ENCODE measurements at regions not wholly inside any gene's neighbourhood (a gene's known extent, or its start where the extent isn't known, plus 50 kb on each side); places are given as distances from the start of the nearest gene placed in this dataset.

- Histone ChIP-seq H3K9me3 (replicated peaks; ENCODE audit: control insufficient read depth, insufficient read depth, low read length) (no peaks in the 10 kb centered on the region), H3K36me3 (ENCODE audit: control insufficient read depth in 2 of 2, extremely low read depth in 1 of 2, insufficient read depth in 2 of 2, low read length in 2 of 2) (no peaks in the 10 kb centered on the region), H3K27ac (ENCODE audit: insufficient read depth, low read depth, low read length) (no peak overlapping the region), H4K20me1 (replicated peaks; ENCODE audit: control insufficient read depth, extremely low read depth, insufficient read depth, low read length) (no peaks in the 10 kb centered on the region), H2AFZ (ENCODE audit: low read depth, low read length) (no peak overlapping the region), H3K9me1 (replicated peaks; ENCODE audit: control insufficient read depth, extremely low read depth, insufficient read depth, low read length) (no peaks in the 10 kb centered on the region), H3K4me1 (ENCODE audit: control insufficient read depth, extremely low read depth, insufficient read depth, low read length) (no peaks in the 10 kb centered on the region), H3K79me2 (ENCODE audit: control insufficient read depth, insufficient read depth, low read length) (no peaks in the 10 kb centered on the region), H3K27me3 (ENCODE audit: control insufficient read depth in 2 of 2, insufficient read depth in 2 of 2, low read length in 2 of 2) (no peaks in the 10 kb centered on the region), H3K4me3 (replicated peaks in 1 of 3; ENCODE audit: insufficient read depth in 1 of 3, low read depth in 1 of 3, low read length in 3 of 3) (no peak overlapping the region), H3K4me2 (ENCODE audit: insufficient read depth, low read length) (no peak overlapping the region), H3K9ac (replicated peaks; ENCODE audit: extremely low read depth, insufficient read depth, low read length) (no peak overlapping the region)
- TF ChIP-seq, protein P1, sequence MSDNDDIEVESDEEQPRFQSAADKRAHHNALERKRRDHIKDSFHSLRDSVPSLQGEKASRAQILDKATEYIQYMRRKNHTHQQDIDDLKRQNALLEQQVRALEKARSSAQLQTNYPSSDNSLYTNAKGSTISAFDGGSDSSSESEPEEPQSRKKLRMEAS (IDR thresholded peaks at IDR 0.05; ENCODE audit: insufficient read depth, insufficient read length): no peak
- TF ChIP-seq GATA2 (IDR thresholded peaks at IDR 0.05; ENCODE audit: insufficient read depth, insufficient read length, low read depth, low read length) (no peak), CTCF (IDR thresholded peaks at IDR 0.05; ENCODE audit: extremely low read depth in 1 of 2, insufficient read depth in 1 of 2, low read depth in 1 of 2, low read length in 2 of 2) (peak in 1 of 2 donors; percentile 24), POLR2A (IDR thresholded peaks at IDR 0.05; ENCODE audit: low read depth, low read length) (no peak)
- POLR2A ChIA-PET: no interaction called here
- CTCF ChIA-PET: interaction anchor here (2.3 kb wide), 1 partner anchor 9 kb away, joined by 11 read pairs; no protein-coding TSS in a partner anchor
- DNase-seq (ENCODE audit: low read depth, low spot score) (no peak), FAIRE-seq (no peak)
- BruUV-seq (replicated peaks): no TSS peak
- intact Hi-C loops (cut with micrococcal nuclease): no loop called here
- dilution Hi-C loops (cut with MboI; ENCODE audit: extremely low pct_ligation_motif_present, low sequenced_read_pairs): no loop called here
Observed at GRCh38 chr3:127406309-127407025, 118.6 kb upstream of the PRR20G start.

DNA sequence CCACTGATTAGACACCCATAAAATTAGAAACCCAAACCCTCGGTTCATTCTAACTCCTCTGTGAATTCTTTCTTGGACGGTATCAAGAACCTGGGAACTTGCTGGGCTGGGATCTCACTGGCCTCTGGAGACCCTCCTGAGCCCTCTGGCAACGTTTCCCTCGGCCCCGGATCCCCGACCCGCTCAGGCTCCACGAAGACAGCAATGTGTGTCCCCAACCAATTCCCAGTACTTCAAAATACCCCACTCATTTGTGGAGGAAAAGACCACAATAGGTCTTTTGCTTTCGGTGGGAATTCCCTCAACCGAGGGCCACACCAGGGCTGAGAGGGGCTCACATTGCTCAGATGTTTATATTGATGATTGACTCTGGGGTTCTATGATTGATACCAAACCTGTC is 117.9 kb upstream of the PRR20G start:
- Histone ChIP-seq H3K79me2 (ENCODE audit: control insufficient read depth, insufficient read depth, low read length) (no peaks in the 10 kb centered on the region), H3K9ac (replicated peaks; ENCODE audit: extremely low read depth, insufficient read depth, low read length) (no peak overlapping the region), H3K4me3 (replicated peaks in 1 of 3; ENCODE audit: insufficient read depth in 1 of 3, low read depth in 1 of 3, low read length in 3 of 3) (no peak overlapping the region), H3K27ac (ENCODE audit: insufficient read depth, low read depth, low read length) (no peak overlapping the region), H3K9me1 (replicated peaks; ENCODE audit: control insufficient read depth, extremely low read depth, insufficient read depth, low read length) (no peaks in the 10 kb centered on the region), H3K4me1 (ENCODE audit: control insufficient read depth, extremely low read depth, insufficient read depth, low read length) (no peaks in the 10 kb centered on the region), H3K4me2 (ENCODE audit: insufficient read depth, low read length) (no peak overlapping the region), H3K36me3 (ENCODE audit: control insufficient read depth in 2 of 2, extremely low read depth in 1 of 2, insufficient read depth in 2 of 2, low read length in 2 of 2) (no peaks in the 10 kb centered on the region), H4K20me1 (replicated peaks; ENCODE audit: control insufficient read depth, extremely low read depth, insufficient read depth, low read length) (no peaks in the 10 kb centered on the region), H2AFZ (ENCODE audit: low read depth, low read length) (no peak overlapping the region), H3K9me3 (replicated peaks; ENCODE audit: control insufficient read depth, insufficient read depth, low read length) (no peaks in the 10 kb centered on the region), H3K27me3 (ENCODE audit: control insufficient read depth in 2 of 2, insufficient read depth in 2 of 2, low read length in 2 of 2) (peaks cover 0 to 3% of the 10 kb centered on the region in 2 experiments)
- dilution Hi-C loops (cut with MboI; ENCODE audit: extremely low pct_ligation_motif_present, low sequenced_read_pairs): no loop called here
- TF ChIP-seq EZH2 (IDR thresholded peaks at IDR 0.05; ENCODE audit: borderline replicate concordance, low read depth, low read length, severe bottlenecking): no peak
- POLR2A ChIA-PET: no interaction called here
- BruUV-seq (replicated peaks): no TSS peak
- no peak for DNase-seq (ENCODE audit: low read depth, low spot score)
- intact Hi-C loops (cut with micrococcal nuclease): no loop called here
- no peak for FAIRE-seq
- CTCF ChIA-PET: interaction anchor here (2.3 kb wide), 1 partner anchor 10 kb away, joined by 11 read pairs; no protein-coding TSS in a partner anchor

Measured in endothelial cell of umbilical vein (primary cell).